Heart right ventricle (tissue), 16 donors: ENCODE measurements at regions not wholly inside any gene's neighbourhood (a gene's known extent, or its start where the extent isn't known, plus 50 kb on each side); places are given as distances from the start of the nearest gene placed in this dataset.

Experiments used
- ATAC-seq, 8 donors: fragments of 200-7000 bp; cut with Tn5 transposase; one replicate each; pipeline ENCODE4 v1.9.1; 2020; ENCODE audit warnings: mild to moderate bottlenecking in 8 of 8, moderate library complexity in 8 of 8, moderate number of reproducible peaks in 1 of 8
- DNase-seq, 2 donors: peaks; one replicate each; pipeline ENCODE4 v3.0.0-alpha.2; 2020
- H3K27ac ChIP-seq, 10 donors: fragments of 200-600 bp; sonication (generic) in 2 of 10; one replicate each; pipeline versions ENCODE4 v1.5.0 to v1.8.0; 2020 to 2022; ENCODE audit warnings: mild to moderate bottlenecking in 3 of 10
- H3K27me3 ChIP-seq, 7 donors: fragments of 200-600 bp; one replicate each; pipeline ENCODE4 v1.8.0; 2021 to 2022; ENCODE audit warnings: mild to moderate bottlenecking in 2 of 7
- H3K36me3 ChIP-seq, 9 donors: fragments of 200-600 bp; sonication (generic) in 1 of 9; one replicate each; pipeline versions ENCODE4 v1.5.0 to v1.8.0; 2020 to 2022; ENCODE audit warnings: mild to moderate bottlenecking in 2 of 9
- H3K4me1 ChIP-seq, 9 donors: fragments of 200-600 bp; sonication (generic) in 1 of 9; one replicate each; pipeline versions ENCODE4 v1.5.0 to v1.8.0; 2020 to 2022; ENCODE audit warnings: mild to moderate bottlenecking in 4 of 9
- H3K4me3 ChIP-seq, 10 donors: fragments of 200-600 bp; sonication (generic) in 2 of 10; one replicate each; pipeline versions ENCODE4 v1.5.0 to v1.8.0; 2020 to 2022; ENCODE audit warnings: mild to moderate bottlenecking in 7 of 10, moderate library complexity in 2 of 10
- H3K9me3 ChIP-seq, 11 donors: fragments of 200-600 bp in 10 of 11; sonication (generic) in 2 of 11; one replicate each; pipeline versions ENCODE4 v1.5.0 to v1.8.0; 2013 to 2022; ENCODE audit warnings: mild to moderate bottlenecking in 2 of 11, control low read depth in 1 of 11, moderate library complexity in 1 of 11
- WGBS, 2 donors: extraction: QIAGEN DNeasy Blood & Tissue Kit; methylation state at CpG; one replicate each; pipeline ENCODE4 v1.1.7; 2013; ENCODE audit warnings: inconsistent platforms in 1 of 2; 5-methylcytosine and 5-hydroxymethylcytosine counted together
- intact Hi-C, 10 donors: fragments of 100-400 bp; cut with DNase I; formaldehyde crosslinking; loops; one replicate each; pipeline versions ENCODE4 v1.11.1 to v1.14.2; 2022
- TF ChIP-seq, protein P1 (sequence below), 9 donors: fragments of 200-600 bp; sonication (generic) in 2 of 9; IDR thresholded peaks; one replicate each; pipeline versions ENCODE4 v1.5.0 to v1.8.0; 2021 to 2022; ENCODE audit warnings: antibody characterized with exemption in 9 of 9, mild to moderate bottlenecking in 5 of 9, moderate library complexity in 1 of 9
- donor health status: Arrhythmogenic right ventricular cardiomyopathy.
- donor health status: ischemic (EF 13 %, LVEDD 7.1; RV severe dilation, severe dysfunction).
- donor health status: healthy with polysubstance abuse.
- donor health status: DM: no; HTN: yes; CAD: no.
- donor health status: DM: no; HTN: no; CAD: no.
- donor health status: ischemic (EF 25% LVEDD 6.9; RV normal size, moderate dysfunction).
- donor health status: ischemic (EF 25% LVEDD 5.7; RV mildly dilated, moderate dysfunction).
- donor health status: healthy.
- donor health status: DM: yes; HTN: yes; CAD: no.
- donor health status: Ischemic cardiomyopathy.
- donor health status: ischemic (EF 35%, LVEDD 5.7; RV mildly dilated, moderate dysfunction).
- donor health status: nonischemic (EF 11% LVEDD 7.7; RV severe dilation, severe dysfunction).
- donor health status: DM: yes; HTN: yes; CAD: no.
- donor health status: PGD.
- donor health status: ischemic (EF 29% LVEDD 5.4; RV normal size, mild dysfunction).
- donor health status: nonischemic (EF 23%, LVEDD 6.1; RV moderate dilation, normal function).

DNA sequence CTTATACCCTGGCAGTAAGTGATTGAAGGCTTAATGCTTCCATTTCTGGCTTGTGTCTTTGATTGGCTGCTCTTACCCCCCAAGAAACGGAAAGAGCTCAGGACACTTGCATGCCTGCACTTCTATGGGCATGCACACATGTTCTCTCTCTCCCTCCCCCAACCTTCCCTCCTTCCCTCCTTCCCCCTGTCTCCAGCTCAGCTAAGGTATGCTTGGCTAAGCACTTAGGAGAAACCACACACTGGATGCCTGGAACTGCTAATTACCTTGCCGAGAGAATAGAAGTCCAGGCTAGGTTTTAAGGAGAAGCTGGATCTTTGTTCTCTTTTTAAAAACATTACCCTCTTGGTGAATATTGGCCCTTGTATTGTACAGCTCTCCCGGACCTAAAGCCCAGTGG, 1072.8 kb upstream of the TMEM132C start:
- Histone ChIP-seq H3K36me3 (no peaks in the 10 kb centered on the region), H3K27ac (no peak overlapping the region), H3K9me3 (peaks cover 0 to 9% (median 0%) of the 10 kb centered on the region in 11 donors), H3K4me3 (no peak overlapping the region), H3K27me3 (peaks cover 0 to 28% (median 0%) of the 10 kb centered on the region in 7 donors), H3K4me1 (no peaks in the 10 kb centered on the region)
- TF ChIP-seq, protein P1, sequence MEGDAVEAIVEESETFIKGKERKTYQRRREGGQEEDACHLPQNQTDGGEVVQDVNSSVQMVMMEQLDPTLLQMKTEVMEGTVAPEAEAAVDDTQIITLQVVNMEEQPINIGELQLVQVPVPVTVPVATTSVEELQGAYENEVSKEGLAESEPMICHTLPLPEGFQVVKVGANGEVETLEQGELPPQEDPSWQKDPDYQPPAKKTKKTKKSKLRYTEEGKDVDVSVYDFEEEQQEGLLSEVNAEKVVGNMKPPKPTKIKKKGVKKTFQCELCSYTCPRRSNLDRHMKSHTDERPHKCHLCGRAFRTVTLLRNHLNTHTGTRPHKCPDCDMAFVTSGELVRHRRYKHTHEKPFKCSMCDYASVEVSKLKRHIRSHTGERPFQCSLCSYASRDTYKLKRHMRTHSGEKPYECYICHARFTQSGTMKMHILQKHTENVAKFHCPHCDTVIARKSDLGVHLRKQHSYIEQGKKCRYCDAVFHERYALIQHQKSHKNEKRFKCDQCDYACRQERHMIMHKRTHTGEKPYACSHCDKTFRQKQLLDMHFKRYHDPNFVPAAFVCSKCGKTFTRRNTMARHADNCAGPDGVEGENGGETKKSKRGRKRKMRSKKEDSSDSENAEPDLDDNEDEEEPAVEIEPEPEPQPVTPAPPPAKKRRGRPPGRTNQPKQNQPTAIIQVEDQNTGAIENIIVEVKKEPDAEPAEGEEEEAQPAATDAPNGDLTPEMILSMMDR (IDR thresholded peaks at IDR 0.05), result no peak
- DNase-seq (no peak), ATAC-seq (no peak)
- intact Hi-C loops, result no loop called here
- 68% methylated on average over 3 of the region's 3 CpGs for WGBS, 2 donors

DNA sequence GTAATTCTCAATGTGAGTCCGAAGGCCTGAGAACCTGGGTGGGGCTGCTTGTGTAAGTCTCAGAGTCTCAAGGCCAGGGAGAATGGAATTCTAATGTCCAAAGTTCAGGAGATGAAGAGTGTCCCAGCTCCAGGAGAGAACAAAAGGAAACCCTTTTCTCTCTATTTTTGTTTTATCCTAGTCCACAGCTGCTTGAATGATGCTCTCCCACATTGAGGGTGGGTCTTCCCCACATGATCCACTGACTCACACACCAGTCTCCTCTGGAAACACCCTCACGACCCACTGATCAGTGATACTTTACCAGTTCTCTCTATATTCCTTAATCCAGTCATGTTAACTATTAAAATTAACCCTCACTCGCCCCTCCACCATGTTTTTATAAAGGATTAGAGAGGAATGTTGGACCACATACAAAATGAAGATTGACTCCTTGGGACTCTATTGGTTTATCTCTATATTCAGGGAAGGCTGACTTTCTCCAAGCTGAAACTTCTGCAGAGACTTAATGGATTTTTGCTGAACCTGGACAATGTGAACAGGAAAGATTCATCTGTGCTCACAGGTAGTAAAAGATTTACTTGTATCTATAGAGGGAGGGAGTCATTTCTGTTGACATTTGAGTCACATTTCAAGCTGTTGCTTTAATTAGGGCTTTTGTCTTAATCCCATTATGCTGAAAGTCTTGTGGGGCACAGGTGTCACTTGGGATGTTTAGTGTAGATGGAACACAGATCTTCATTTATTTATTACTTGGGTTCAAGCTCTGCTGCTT, 1061.0 kb upstream of the TMEM132C start:
- intact Hi-C loops, result no loop called here
- Histone ChIP-seq H3K27ac (no peak overlapping the region), H3K4me3 (no peak overlapping the region), H3K27me3 (peaks cover 0 to 5% (median 0%) of the 10 kb centered on the region in 7 donors), H3K9me3 (peaks cover 0 to 6% (median 0%) of the 10 kb centered on the region in 11 donors), H3K36me3 (no peaks in the 10 kb centered on the region), H3K4me1 (no peaks in the 10 kb centered on the region)
- DNase-seq, result no peak
- TF ChIP-seq, protein P1 (IDR thresholded peaks at IDR 0.05), result no peak
- ATAC-seq, result no peak
- 50 to 56% methylated on average over 3 of the region's 3 CpGs for WGBS, 2 donors

DNA sequence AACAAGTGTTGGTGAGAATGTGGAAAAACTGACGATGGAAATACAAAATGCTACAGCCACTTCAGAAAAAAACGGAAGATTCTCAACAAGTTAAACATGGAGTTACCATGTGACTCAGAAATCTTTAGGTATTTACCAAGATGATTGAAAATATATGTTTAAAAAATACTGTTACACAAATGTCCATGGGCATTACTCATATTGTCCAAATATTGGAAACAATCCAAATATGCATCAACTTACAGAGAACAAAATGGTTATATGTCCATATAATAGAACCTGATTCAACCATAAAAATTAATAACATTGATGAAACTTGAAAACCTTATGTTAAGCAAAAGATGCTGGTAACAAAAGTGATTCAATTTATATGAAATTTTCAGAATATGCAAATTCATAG, 1057.7 kb upstream of the TMEM132C start:
- intact Hi-C loops, result no loop called here
- Histone ChIP-seq H3K27ac (no peak overlapping the region), H3K36me3 (no peaks in the 10 kb centered on the region), H3K27me3 (peaks cover 0 to 4% (median 0%) of the 10 kb centered on the region in 7 donors), H3K4me3 (no peak overlapping the region), H3K4me1 (no peaks in the 10 kb centered on the region), H3K9me3 (no peaks in the 10 kb centered on the region)
- ATAC-seq, result no peak
- no peak for DNase-seq
- WGBS, 2 donors, result 86 to 88% methylated on average over 2 of the region's 2 CpGs
- TF ChIP-seq, protein P1 (IDR thresholded peaks at IDR 0.05), result no peak

DNA sequence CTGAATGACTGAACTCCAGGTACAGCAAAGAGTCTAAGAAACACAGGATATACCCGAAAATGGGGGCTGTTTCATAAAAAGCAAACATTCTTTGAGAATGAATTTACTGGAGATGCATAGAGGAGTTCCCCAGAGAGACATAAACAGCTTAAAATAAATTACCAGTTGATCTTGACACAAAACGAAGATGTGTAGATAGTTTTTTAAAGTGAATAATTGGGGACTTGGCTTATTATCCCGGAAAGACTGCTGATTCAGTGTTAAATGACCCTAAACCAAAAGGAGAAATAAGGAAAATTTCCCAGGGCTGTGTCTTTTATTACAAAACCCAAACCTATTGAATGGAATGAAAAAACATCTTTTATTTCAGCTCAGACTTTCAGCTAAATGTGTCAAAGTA, 1052.8 kb upstream of the TMEM132C start:
- Histone ChIP-seq H3K27me3 (peaks cover 0 to 15% (median 0%) of the 10 kb centered on the region in 7 donors), H3K9me3 (no peaks in the 10 kb centered on the region), H3K4me3 (no peak overlapping the region), H3K4me1 (no peaks in the 10 kb centered on the region), H3K27ac (no peak overlapping the region), H3K36me3 (no peaks in the 10 kb centered on the region)
- intact Hi-C loops, result no loop called here
- TF ChIP-seq, protein P1 (IDR thresholded peaks at IDR 0.05), result no peak
- ATAC-seq, result no peak
- no peak for DNase-seq
- 50 to 58% methylated on average over 3 of the region's 3 CpGs for WGBS, 2 donors
